ENCODE measurements at regions not wholly inside any gene's neighbourhood (a gene's known extent, or its start where the extent isn't known, plus 50 kb on each side); places are given as distances from the start of the nearest gene placed in this dataset.

DNA sequence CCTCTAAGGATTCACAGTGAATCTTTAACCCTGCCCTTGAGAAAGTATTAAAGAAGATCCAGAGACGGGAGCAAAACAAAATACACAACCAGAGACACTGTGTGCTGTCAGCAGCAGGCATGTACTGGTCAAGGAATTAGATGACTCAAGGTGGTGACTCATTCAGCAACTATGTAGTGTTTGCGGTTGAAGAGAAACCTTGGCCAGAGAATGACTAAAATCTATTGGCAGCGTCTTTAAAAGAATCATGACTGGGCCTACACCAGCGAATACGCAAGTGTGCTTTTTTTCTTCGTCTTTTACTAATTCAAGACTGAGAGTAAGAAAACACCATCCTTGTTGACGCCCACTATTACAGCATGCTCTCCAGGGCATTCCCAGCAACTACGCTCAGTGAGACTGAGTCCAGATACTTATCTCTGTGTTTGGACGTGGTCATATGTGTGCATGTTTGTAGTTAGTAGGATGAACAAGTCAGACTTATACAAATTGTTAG is 72.4 kb upstream of the BACH2 start:
- DNase-seq (ENCODE audit: low read depth, low spot score) = peak; percentile 100

DNA sequence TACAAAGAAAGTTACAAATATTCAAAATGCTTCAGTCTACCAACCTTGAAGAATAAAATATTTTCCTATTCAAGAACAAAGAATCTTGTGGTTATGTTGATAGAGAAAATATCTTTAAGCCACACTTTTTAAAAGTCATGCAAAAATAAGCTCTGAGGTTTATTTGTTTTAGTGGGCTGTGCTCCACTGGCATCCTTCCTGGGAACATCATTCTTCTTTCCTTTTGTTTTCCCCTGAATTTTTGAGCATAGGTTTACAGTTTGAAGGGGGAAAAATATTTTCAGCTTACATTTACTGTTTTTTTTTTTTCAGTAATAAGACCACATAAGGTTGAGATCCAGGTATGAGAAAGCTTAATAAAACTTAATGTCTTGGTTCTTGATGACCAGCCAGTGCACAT is 72.0 kb upstream of the BACH2 start:
- ChIA-PET POLR2A (interaction anchor here (0.6 to 1.2 kb wide), 3 partner anchors 9 to 355 kb away, joined by 3 to 4 read pairs (median 3); no protein-coding TSS in a partner anchor), CTCF (interaction anchor here (1.1 to 1.6 kb wide), 2 partner anchors 24 to 143 kb away, joined by 3 to 5 read pairs; no protein-coding TSS in a partner anchor)
- H3K4me3 ChIP-seq (ENCODE audit: low read depth, low read length) = no peak overlapping the region
- TF ChIP-seq, protein P1, sequence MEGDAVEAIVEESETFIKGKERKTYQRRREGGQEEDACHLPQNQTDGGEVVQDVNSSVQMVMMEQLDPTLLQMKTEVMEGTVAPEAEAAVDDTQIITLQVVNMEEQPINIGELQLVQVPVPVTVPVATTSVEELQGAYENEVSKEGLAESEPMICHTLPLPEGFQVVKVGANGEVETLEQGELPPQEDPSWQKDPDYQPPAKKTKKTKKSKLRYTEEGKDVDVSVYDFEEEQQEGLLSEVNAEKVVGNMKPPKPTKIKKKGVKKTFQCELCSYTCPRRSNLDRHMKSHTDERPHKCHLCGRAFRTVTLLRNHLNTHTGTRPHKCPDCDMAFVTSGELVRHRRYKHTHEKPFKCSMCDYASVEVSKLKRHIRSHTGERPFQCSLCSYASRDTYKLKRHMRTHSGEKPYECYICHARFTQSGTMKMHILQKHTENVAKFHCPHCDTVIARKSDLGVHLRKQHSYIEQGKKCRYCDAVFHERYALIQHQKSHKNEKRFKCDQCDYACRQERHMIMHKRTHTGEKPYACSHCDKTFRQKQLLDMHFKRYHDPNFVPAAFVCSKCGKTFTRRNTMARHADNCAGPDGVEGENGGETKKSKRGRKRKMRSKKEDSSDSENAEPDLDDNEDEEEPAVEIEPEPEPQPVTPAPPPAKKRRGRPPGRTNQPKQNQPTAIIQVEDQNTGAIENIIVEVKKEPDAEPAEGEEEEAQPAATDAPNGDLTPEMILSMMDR (IDR thresholded peaks at IDR 0.05; ENCODE audit: insufficient read depth, low read length, missing control alignments) = no peak
- no peak for DNase-seq (ENCODE audit: low read depth, low spot score)

More for the DNA sequence above, 72.4 kb upstream of the BACH2 start:
- no peak overlapping the region for H3K4me3 ChIP-seq (ENCODE audit: low read depth, low read length)
- CTCF ChIA-PET = interaction anchor here (1.1 to 1.6 kb wide), 2 partner anchors 24 to 144 kb away, joined by 3 to 5 read pairs; no protein-coding TSS in a partner anchor
- POLR2A ChIA-PET = interaction anchor here (0.7 to 1.2 kb wide), 2 partner anchors 8 to 151 kb away, joined by 3 to 4 read pairs; no protein-coding TSS in a partner anchor
- TF ChIP-seq, protein P1 (IDR thresholded peaks at IDR 0.05; ENCODE audit: insufficient read depth, low read length, missing control alignments) = no peak

DNA sequence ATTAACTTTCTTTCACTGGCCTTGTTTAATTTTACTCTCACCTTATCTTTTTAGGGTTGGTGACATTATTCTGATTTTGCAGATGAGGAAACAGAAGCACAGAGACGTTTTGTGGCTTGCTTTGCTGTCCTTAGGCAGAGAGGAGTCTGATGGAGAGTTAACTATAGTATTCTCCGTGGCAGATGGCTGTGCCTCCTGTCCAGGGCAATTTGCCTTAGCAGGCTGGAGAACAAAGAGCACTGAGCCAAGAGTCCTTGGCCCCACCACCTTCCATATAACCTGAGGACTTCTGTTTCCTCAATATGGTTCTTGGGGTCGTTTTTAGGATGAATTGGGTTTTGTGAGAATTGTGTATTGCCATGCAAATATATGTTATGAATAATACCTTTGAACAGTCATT is 71.4 kb upstream of the BACH2 start:
- no peak for DNase-seq (ENCODE audit: low read depth, low spot score)
- no peak overlapping the region for H3K4me3 ChIP-seq (ENCODE audit: low read depth, low read length)
- TF ChIP-seq, protein P1 (IDR thresholded peaks at IDR 0.05; ENCODE audit: insufficient read depth, low read length, missing control alignments) = no peak
- ChIA-PET POLR2A (interaction anchor here (0.6 to 1.2 kb wide), 2 partner anchors 150 to 354 kb away, joined by 3 to 4 read pairs; no protein-coding TSS in a partner anchor), CTCF (interaction anchor here (1.1 kb wide), 1 partner anchor 142 kb away, joined by 3 read pairs; no protein-coding TSS in a partner anchor)

DNA sequence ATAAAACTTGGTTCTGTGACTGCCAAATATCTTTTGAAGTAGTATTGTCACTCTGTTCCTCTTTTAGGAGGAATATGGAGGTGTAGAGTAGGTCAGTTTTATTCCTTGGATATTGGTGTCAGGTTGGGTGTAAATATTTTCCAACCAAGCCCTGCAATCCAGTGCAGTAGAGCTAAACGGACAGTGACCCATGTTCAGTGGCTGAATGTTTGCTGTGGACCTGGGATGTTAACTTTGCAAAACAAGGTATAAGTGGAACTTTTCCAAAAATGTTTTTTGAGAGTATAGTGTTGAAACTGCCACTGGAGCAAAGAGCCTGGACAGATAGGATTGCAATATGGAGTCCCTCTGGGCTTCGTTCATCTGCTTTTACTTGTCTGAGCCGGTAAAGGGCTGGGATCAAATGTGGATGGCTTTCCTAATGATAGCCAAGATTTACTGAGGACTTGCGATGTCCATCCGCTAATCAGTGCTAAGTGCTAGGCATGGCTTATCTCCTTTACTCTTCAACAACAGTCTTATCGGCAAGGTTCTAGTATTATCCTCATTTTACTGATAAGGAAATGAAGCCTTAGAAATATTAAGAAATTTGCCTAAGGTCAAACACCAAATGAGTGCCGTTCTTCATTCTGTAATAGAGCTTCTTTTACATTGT is 69.0 kb upstream of the BACH2 start:
- no peak overlapping the region for H3K4me3 ChIP-seq (ENCODE audit: low read depth, low read length)
- TF ChIP-seq, protein P1 (IDR thresholded peaks at IDR 0.05; ENCODE audit: insufficient read depth, low read length, missing control alignments) = no peak
- ChIA-PET POLR2A (no interaction called here), CTCF (no interaction called here)
- DNase-seq (ENCODE audit: low read depth, low spot score) = no peak

DNA sequence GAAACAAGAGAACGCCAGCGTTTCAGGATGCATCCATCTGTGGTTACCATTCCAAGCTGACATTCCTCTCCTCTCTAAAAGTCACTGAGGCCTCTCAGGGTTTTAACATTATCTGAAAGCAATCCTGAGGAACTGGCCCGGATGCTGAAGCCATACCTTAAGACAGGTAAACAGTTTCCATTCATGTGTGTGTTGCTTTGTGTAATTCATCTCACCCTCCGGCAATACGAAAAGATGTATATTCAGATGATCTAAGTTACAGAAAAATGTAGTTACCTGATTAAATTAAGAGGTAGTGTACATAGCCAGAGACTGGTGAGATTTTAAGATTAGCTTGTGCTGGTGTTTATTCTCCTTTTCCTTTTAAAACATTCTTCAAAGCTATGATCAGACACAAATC is 68.4 kb upstream of the BACH2 start:
- no peak for DNase-seq (ENCODE audit: low read depth, low spot score)
- ChIA-PET CTCF (no interaction called here), POLR2A (no interaction called here)
- H3K4me3 ChIP-seq (ENCODE audit: low read depth, low read length) = no peak overlapping the region
- TF ChIP-seq, protein P1 (IDR thresholded peaks at IDR 0.05; ENCODE audit: insufficient read depth, low read length, missing control alignments) = no peak

DNA sequence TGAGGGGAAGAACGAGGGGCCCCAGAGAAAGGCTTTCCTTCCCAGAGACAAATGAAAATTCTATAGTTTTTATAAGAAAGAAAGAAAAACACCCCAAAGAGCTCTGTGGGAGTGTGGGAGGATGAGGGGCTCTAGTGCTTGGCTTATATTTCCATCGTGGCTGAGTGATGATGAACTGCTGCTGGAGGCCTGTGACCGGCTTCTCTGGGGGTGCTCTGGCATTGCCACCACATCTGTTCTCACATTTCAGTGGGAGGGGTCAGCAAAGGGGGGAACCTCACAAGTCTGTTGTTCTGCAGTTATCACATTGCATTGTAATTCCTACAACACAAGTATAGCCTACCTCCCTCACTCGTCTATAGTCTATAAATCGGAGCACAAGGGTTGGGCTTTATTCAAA is 67.6 kb upstream of the BACH2 start:
- ChIA-PET CTCF (no interaction called here), POLR2A (no interaction called here)
- DNase-seq (ENCODE audit: low read depth, low spot score) = no peak
- no peak overlapping the region for H3K4me3 ChIP-seq (ENCODE audit: low read depth, low read length)
- TF ChIP-seq, protein P1 (IDR thresholded peaks at IDR 0.05; ENCODE audit: insufficient read depth, low read length, missing control alignments) = no peak
